COLO829 (cell line): ENCODE measurements at regions not wholly inside any gene's neighbourhood (a gene's known extent, or its start where the extent isn't known, plus 50 kb on each side); places are given as distances from the start of the nearest gene placed in this dataset.
"Not testable (repeated sequence)": the region's sequence is repeated elsewhere in the genome, so short reads cannot be mapped to it uniquely, and the experiment has no call there.

Source experiments
- DNase-seq: peaks from one replicate; pipeline ENCODE4 v3.0.0; 2012; ENCODE audit warnings: low spot score

DNA sequence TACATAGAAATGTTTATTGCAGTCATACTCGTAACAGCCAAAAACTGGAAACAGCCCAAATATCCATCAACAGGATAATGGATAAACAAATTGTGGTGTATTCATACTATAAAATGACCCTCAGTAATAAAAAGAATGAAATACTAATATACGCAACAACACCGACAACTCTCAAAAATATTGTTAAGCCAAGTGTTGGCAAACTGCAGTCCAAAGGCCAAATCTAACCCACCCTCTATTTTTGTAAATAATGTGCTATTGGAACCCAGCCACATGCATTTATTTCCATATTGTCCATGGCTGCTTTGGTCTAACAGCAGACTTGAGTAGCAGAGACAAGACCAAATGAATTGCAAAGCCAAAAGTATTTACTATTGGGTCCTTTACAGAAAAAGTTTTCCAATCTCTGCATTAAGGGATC is 151.0 kb downstream of the MREG start:
- DNase-seq: no peak

DNA sequence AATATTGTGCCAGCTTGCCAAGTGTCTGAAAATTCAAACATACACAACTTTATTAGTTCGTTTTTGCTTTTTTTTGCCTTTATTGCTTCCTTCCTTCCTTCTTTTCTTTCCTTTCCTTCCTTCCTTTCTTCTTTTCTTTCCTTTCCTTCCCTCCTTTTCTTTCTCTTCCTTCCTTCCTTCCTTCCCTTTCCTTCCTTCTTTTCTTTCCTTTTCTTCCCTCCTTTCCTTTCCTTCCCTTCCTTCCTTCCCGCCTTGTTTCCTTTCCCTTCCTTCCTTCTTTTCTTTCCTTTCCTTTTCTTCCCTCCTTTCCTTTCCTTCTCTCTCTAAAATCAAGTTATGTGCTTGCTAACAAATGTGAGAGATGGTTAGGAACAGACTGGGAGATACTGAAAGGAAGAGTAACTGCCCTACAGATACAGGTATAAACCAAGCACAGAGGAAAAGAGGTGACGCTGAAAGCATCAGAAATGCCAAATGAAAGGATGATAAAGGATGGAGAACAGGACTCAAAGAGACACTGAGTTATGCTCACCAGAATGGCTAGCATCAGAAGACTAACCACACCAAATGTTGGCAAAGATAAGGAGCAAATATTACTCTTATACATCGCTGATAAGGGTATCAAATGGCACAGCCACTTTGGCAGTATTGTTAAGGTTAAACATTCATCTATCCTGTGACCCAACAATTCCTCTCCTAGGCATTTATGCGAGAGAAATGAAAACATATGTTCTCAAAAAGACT is 151.6 kb downstream of the MREG start:
- DNase-seq: no peak

DNA sequence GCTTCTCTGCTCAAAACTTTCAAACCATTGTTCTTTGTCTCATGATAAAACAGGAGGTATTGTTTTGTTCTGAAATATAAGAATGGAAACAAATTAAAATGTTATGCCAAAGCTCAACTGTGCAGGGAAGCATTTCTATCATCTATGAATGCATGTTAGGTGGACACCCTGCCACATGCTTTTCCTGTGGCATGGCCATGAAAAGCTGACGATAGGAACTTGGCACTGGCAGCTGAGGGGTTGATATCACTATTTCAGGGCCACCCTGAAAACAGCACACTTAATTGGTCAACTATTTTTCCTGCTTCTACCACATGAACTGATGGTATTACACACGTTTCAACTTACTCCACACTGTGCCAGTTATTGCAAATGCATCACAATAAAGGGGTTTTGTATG is 157.3 kb downstream of the MREG start:
- DNase-seq: no peak

DNA sequence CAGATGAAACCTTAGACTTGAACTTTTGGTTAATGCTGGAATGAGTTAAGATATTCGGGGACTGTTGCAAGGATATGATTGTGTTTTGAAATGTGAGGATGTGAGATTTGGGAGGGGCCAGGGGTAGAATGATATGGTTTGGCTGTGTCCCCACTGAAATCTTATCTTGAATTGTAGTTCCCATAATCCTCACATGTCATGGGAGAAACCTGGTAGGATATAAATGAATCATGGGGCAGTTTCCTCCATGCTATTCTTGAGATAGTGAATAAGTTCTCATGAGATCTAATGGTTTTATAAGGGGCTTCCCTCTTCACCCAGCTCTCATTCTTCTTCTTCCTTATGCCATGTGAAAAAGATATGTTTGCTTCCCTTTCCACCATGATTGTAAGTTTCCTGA is 158.0 kb downstream of the MREG start:
- DNase-seq: not testable (repeated sequence)

DNA sequence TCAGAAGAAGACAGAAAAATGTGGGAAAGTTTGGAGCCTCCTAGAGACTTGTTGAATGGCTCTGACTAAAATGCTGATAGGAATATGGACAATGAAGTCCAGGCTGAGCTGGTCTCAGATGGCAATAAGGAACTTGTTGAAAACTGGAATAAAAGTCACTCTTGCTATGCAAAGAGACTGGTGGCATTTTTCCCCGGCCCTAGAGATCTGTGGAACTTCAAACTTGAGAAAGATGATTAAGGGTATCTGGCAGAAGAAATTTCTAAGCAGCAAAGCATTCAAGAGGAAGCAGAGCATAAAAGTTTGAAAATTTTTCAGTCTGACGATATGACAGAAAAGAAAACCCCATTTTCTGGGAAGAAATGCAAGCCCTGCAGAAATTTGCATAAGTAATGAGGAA is 159.3 kb downstream of the MREG start:
- no peak for DNase-seq

DNA sequence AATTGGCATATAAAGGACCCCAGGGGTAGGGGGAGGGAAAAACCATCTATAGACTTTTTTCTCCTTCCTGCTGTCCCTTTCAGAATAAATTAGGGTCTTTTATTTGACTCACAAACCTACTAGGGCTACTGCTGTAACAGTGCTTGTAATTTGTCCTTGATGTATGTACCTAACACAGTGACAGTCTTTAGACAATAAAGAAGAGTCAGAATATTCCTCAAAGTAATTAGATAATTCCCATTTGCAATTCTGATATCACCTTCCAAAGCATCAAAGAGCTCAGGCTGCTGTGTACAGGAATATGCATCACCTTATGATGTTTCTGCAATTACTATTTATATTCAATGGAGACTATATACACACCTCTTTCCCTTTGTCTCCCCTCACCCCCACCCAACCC is 161.7 kb downstream of the MREG start:
- no peak for DNase-seq

DNA sequence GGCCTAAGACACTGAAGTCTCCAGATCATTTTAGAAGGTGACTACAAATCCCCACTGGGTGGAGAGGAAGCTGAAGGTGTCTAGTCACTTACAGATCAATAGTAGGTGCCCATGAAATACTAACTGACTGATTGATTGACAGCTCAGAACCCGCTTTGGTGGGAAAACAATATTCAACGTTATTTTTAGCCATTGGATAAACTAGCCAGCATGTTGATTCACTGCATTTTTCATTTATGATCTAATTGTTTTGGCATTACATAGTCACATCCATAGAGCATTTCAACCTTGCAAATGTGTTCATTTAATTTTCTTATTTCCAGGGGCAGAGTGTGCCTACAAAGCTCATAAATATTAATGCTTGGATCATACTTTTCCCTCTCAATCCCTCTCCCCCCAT is 162.3 kb downstream of the MREG start:
- DNase-seq: no peak

DNA sequence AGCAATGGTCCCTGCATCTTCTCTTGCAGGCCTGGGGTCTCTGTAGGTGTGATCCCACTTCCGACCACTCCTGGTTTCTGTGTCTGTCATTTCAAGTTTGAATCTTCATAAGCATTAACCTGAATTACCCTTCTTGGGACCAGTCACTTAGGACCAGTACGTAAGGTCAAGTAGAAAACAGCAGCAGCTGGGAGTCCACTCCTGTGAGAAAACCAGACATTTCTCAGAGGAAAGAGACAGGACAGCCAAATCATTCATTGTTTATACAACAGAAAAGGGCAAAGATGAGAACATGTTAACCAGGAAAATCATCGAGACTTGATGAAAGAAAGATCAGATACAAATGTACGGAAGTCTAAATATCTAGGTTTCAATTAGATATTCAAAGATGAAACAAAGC is 163.0 kb downstream of the MREG start:
- no peak for DNase-seq

DNA sequence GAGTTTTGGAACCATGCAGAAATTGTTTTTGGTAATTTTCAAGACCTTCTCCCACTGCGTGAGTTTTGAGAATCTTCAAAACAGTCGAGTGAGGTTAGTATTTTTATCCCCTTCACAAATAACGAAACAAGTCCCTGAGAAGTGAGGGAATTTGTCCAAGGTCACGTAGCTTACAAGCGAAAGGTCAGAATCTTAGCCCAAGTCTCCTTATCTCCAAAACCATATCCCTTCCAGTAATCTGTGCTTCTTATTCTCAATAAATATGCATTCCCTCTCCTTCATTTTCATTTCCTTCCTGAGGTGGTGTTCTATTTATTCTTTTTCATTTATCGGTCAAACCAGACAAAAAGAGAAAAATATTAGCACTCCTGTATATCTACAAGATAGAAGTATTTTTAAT is 163.6 kb downstream of the MREG start:
- no peak for DNase-seq

DNA sequence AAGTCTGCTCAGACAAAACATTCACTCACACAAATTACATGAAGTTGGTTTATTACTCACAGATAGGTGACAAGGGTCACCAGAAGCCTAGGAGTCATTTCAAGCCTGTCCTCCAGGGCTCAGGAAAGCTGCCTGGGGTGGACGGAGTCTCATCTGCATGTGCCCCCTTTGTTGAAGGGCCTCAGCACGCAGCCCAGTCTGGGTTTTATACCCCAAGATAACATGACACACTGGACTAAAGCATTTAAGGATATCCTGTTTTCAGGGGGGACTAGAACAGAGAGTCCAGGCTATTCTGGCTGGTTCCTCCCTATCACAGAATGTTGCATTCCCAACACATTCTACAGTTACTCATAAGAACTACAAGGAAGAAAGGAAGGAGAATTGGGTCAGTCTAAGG is 164.7 kb downstream of the MREG start:
- DNase-seq: no peak

DNA sequence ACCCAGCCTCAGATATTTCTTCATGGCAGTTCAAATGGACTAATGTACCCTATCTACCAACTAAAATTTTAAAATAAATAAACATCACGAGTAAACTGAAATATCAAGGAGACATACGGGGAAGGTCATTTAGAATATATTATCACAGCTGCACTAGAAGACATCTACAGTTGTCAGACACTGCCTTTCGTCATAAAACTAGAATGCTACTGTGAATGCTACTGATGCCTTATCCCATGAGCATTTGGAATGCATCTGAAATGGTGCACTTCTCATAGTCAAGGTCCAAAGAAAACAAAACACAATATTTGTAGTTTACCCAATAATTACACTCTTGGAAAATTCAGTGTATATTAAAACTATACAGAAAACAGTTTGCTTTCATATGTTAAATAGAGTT is 165.2 kb downstream of the MREG start:
- no peak for DNase-seq

DNA sequence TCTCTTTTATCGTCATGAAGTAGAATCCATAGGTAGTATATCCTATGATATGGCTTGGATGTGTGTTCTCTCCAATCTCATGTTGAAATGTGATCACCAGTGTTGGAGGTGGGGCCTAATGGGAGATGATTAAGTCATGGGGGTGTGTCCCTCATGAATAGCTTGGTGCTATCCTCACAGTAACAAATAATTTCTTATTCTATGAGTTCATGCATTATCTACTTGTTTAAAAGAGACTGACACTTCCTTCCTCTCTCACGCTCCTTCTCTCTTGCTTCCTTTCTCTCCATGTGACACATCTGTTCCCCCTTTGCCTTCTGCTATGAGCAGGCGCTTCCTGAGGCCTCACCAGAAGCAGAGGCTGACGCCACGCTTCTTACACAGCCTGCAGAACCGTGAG is 165.6 kb downstream of the MREG start:
- DNase-seq: no peak

DNA sequence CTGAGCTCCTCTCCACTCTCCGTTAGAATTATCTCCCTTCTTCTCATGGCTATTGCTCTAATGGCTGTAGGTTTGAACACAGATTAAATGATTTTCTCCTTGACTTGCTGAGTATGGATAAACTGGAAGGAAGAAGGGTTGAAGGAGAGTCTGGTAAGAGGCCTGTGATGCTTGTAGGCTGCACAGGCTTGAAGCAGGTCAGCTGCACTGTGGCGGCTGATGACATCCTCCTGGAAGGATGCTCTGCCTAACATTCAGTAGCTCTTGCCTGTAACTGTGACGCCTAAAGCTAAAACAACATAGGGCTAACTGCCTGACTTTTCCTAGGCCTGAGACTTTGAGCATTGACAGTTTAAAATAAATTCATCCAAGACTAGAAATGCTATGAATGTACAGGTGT is 166.3 kb downstream of the MREG start:
- no peak for DNase-seq

DNA sequence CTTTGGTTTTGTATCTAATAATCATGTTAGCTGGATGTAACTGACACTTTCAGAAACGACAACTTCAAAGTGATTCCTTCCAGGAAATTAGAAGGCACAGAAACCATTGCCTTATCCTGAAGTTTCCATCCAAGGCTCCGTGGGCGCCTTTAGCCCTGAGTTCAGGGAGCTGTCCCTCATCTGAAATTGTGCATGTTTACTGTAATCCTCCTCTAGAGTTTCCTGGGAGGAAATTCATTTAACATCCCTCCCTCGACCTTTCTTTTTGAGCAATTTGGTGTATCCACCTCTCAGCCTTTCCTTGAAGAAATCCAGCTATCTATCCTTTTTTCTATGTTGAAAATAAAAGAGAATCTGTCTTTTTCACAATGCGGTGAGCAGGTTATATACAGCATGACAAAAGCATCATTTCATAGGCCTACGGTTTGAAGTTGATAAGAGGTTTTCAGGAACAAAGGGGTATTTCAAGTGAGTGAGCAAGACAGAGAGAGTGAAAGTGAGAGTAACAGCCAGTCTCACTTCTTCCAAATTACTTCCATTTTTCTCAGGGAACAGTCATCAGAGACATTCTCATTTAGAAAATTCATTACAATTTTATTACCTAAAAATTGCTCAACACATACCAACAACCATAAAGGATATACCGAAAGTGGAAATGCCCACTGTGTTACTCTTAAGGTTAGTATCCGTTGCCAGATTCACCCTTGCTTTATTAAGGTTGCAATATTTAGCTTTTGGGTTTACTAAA is 167.3 kb downstream of the MREG start:
- DNase-seq: peak; percentile 50

DNA sequence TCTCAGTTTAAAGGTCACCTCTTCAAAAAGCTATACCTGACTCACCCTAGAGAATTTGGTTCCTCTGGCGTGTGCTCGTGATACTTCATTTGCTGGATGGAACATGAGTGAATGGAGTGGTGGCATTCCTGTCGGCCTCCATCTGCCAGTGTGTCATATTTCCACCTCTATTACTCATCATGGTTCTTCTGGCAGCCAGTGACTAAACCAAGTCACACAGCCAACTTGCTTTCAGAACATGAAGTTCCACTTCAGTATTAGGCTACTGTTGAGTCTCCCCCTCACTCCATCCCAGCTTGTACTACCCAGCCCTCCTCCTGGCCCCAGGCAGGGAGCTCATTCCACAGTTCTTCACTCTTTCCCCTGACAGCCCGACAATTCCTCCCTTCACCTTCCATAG is 169.8 kb downstream of the MREG start:
- no peak for DNase-seq

DNA sequence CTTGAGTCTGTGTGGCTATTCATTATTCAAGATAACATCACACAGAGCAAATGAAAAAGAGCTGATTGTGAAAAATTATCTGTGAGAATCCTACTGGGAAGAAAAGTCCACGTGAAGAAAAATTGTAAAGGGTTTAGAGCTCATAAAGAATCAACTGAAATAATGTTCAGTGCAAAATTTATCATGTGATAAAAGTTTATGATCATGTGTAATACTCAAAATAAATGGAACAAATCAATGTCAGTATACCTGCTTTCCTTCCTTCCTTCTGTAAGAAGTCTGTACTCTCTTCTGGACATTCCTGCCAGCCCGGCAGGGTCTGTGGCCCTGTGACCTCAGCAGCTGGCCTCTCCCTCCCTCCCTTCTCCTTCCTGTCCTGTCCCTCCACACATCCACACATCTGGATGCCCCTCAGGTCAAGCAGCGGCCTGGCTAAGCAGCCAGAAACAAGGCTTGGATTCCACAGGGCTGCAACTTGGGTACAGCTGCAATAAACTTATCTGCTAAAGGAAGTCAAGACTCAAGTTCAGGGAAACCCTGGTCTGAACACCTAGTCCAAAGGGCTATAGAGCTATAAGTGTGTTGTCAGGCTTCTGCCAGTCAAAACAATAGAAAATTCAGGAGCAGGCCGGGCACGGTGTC is 172.1 kb downstream of the MREG start:
- no peak for DNase-seq

DNA sequence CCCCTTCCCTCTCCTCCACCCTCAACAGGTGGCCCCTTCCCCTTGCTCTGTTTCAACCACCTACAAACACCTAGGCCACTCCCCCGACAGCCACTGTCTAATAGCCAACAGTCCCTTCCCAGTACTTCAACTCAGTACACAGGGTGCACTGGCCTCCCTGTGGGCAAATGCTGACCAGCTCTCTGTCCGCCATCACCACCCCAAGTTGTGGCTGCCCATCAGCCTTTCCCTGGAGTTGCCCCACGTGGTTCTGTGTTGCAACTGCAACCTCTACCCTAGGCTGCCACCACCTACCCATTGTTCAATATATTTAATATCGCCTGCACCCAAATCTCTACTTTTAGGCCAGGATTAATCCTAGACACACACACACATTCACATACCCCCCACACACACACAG is 173.5 kb downstream of the MREG start:
- no peak for DNase-seq

DNA sequence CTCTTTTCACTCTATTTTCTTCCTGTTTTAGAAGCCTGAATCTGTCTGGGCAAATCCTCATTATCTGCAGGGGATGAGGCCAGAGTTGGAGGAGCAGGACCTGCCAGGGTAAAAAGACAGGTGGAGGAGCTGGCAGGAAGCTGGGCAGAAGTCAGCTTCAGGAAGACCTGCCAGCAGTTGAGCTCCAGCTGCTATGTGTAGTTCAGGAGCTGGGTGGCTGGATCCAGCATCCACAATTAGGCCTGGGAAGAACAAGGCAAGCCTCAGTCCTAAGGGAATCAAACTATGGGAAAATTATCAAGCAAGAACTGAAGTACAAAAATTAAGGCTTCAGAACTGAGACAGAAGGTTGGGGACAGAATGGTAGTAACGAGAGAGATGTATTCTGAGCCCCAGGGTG is 174.0 kb downstream of the MREG start:
- no peak for DNase-seq

DNA sequence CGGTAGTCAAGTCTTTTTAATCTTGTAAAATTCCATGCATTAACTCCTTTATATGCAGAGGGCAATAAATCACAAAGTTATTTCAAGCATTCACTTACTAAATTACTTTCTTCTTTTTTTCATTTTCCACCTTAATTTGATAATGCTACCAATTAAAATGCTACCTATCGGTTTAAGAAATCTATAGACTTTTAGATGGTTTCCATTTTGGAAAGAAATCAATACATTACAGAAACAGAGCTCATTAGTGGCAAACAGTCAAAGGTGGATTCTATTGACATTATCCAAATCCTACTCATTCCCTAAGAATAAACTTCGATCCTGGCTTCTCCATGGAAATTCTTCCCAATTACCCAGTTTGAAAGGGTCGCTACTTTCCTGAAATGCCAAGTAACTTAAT is 176.5 kb downstream of the MREG start:
- DNase-seq: no peak

DNA sequence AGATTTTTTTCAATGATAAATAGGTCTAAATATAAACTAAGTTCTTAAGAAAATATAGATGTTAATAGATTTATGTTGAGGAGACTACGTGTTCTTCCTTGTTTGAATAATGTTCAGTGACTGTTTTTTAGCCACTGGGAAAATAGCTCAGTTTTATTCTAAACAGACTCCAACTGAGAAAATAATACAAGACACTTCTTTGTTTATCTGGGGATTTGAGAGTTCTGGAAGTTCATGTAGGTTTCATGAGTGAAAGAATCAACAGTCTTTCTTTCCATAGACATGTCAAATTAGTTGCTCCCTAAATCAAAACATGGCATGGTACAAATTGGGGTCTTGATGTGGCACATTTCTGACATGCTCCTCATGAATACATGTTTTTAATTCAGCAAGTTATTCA is 177.7 kb downstream of the MREG start:
- peak; percentile 40 for DNase-seq

DNA sequence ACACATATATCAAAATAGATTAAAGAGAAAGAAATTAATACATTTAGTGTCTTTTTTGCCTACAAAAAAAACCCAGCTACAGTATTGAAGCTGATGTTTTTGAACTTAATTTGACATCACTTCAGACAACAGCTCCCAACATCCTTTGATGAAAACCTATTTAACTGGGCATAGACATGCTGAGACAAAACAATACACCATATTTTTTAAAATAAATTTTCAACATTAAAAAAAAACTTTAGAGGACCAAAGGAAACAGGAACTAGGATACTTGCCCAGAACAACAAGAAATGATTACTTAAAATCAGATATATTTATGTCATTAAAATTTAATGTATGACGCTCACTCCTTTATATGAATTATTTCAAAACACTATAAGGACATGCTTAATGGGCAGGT is 178.1 kb downstream of the MREG start:
- DNase-seq: no peak

DNA sequence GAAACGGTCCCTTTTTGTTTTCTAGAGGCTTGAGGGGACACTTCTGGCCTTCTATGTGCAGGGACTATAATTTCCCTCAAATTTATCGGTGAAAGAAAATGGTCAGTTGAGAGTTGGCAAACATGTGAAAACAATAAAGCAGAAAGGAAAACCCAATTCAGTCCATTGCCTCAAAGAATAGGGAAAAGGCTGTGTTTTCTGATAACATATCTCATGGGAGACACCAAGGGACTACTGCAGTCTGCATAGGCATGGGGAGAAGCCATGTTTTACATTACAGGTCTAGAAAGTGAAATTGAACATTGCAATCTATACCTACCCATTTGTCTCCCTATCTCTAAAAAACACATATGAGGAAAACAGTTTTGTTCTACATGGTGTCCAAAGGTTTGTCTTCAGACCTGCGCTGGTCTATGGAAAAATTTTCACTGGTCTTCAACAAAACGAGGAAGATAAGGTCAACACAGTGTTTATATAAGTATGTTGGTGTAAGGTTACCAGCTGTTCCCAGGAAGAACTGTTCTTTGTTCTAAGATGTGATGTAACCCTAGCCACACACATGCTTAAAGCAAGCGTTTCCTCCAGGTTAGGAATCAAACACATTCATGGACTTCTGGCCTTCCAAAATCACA is 179.7 kb downstream of the MREG start:
- DNase-seq: peak; percentile 60

DNA sequence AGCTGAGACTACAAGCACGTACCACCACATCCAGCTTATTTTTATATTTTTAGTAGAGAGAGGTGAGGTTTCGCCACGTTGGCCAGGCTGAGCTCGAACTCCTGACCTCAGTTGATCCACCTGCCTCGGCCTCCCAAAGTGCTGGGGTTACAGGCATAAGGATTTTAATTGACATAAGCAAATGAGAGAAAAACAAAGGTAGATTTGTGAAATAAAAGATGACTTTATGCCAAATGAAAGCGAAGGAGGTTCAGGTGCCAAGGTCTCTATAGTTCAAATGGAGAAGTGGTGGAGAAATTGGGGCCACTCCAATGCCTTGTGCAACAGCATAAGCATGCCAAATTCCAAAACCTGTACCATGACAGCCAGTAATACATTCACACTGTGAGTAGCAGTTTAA is 180.6 kb downstream of the MREG start:
- no peak for DNase-seq
